GM18909 (cell line): ENCODE measurements at regions not wholly inside any gene's neighbourhood (a gene's known extent, or its start where the extent isn't known, plus 50 kb on each side); places are given as distances from the start of the nearest gene placed in this dataset.
A peak's percentile ranks its signal among the peaks of the same experiment; 100 is the strongest.

Experiments
- ATAC-seq: cut with Tn5 transposase; IDR thresholded peaks from one replicate; pipeline ENCODE4 v1.9.1; 2021; ENCODE audit warnings: mild to moderate bottlenecking; ENCODE audit not compliant: unreplicated experiment, poor library complexity

- ATAC-seq: peak; percentile 36
These were observed 203.1 kb upstream of the PDE1C start for GRCh38 chr7:32273297-32273696.

DNA sequence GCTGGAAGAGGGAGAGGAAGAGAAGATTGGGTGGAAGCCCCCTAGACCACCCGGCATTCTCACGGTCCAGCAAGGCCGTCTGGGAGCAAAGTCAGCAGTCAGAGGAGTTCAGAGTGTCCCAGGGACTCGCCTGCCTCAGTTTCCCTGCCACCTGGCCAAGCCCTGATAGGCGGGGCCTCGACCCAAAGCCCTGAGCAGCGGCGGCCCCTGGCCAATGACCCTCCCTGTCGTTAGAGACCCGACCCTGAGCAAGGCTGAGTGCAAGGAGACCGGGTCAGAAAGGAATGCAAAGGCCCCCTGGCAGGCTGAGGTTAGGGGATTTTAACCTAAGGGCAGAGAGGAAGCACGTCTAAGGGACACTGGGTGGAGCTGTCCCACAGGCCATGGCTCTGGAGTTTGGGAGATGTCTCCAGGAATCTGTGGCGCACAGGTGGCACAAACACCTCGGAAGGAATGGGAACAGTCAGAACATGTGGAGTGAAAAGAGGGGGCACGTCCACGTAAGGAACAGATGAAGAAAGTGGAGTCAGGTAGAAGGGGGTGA lies 196.8 kb upstream of the PDE1C start:
- no peak for ATAC-seq

GRCh38 chr7:32264702-32265284 lies 194.6 kb upstream of the PDE1C start:
- ATAC-seq: no peak

DNA sequence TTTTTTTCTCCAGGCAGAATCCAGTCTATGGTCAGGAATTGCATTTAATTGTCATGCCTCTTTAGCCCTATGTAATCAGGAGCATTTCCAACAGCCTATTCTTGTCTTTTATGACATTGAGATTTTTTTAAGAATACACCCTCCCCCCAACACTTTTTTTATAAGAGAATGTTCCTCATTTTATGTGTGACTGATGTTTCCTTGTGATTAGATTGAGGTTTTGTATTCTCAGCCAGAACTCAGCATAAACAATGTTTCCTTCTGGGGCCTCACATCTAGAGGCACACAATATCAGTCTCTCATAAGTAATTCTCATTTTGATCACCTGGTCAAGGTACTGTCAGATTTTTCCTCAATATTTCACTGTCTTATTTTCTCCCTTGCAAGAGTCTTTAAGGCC lies 193.4 kb upstream of the PDE1C start:
- ATAC-seq: no peak

DNA sequence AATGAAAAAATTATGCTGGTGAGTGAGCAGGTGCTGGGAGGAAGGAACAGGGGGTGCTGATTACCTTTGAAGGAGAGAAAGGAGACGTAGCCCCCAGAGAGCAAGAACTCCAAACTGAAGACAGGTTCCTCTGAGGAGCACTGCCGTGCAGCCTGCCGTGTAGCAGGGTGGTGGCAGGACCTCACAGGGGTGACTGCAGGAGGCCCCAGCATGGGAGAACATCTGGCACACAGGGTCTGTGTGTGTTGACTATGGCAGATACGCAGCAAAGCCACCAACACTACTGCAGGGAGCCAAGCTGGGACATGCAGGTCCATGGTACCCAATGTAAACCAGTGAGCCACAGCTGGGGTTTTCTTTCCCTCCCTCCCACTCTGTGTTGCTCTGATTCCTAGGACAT lies 192.1 kb upstream of the PDE1C start:
- ATAC-seq: no peak

DNA sequence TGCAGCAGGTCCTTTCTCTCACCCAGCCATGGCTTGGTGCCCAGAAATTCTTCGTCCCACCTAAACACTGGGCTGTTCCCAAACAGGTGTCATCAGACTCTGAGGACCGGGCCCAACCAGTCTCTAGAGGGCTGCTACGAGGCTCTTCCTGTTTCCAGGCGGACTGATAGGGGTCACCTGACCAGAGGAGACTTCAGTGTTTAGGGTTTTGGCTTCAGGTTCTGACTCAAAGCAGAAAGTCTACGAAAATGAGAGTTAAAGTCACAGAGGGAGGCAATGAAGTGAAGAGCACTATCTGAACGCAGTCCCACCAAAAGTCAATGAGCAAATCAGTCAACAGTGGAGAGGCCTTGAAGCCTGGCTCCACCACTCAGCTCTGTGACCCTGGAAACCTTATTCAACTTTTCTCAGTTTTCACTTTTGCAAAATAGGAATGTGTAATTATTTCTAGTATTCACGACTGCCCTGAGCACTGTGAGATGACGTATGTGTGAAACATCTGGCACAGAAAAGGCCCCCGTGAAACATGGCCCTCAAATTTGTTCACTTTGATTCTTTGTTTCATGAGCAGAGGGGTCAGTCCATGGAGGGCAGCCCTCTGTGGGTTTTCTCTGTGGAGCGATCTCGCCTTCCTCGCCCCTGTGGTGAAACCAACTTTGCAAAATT lies 189.9 kb upstream of the PDE1C start:
- peak; percentile 97 for ATAC-seq

- ATAC-seq: no peak
These were observed 188.1 kb upstream of the PDE1C start for GRCh38 chr7:32258265-32258664.

DNA sequence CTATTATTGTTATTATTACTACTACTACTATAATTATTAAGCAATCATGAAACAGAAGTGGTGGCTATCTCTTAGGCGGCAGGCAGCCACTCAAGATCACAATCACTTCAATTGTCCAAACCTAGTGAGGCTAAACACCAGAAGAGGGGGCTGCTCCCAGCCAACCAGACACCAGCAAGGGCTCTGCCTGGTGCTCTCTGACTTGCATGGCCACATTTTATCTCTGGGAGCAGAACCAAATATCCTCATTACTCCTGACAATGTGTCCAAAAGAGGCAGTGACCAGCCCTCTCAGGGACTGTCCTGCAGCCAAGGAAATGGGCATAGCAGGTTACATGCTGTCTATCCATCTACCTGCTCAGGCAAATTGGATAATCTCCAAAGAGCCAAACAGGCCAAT lies 187.4 kb upstream of the PDE1C start:
- ATAC-seq: no peak

DNA sequence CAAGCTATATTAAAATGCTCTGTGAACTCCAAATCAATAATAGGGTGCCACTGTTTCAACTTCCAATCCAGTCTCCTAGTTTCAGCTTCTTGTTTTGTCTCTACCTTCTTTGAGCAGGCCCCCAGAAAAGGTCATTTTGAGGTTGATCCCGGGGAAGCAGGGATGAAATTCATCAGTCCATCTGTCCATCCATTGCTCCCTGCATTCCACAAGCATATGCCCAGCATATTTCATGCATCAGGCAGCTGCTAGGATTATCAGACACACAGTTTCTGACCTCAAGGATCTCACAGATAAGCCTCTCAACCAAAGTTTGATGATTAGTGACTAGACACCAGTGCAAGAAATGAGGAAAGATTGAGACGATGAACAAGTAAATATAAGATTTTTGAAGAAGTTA lies 186.6 kb upstream of the PDE1C start:
- no peak for ATAC-seq

- no peak for ATAC-seq
These were observed 186.2 kb upstream of the PDE1C start for GRCh38 chr7:32256376-32256775.

GRCh38 chr7:32255036-32255435 lies 184.8 kb upstream of the PDE1C start:
- no peak for ATAC-seq

DNA sequence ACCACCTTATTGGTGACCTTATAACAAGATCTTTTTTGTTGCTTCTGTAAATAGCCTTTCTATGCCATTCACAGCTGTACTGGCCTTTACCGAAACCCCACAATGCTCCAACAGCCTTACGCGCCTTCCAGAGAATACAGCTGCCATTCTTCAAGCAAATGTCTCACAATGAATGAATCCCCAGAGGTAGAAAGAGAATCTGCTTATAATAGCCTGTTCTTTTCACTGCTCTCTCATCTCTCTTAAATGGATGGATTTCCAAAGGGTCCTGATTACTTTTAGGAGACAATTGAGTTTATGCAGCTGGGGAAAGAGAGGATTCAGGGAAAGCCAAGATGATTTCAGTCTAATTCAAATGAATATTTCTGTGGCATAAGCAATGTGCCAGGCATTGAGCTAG lies 183.1 kb upstream of the PDE1C start:
- no peak for ATAC-seq

GRCh38 chr7:32251659-32252058 lies 181.5 kb upstream of the PDE1C start:
- ATAC-seq: no peak

DNA sequence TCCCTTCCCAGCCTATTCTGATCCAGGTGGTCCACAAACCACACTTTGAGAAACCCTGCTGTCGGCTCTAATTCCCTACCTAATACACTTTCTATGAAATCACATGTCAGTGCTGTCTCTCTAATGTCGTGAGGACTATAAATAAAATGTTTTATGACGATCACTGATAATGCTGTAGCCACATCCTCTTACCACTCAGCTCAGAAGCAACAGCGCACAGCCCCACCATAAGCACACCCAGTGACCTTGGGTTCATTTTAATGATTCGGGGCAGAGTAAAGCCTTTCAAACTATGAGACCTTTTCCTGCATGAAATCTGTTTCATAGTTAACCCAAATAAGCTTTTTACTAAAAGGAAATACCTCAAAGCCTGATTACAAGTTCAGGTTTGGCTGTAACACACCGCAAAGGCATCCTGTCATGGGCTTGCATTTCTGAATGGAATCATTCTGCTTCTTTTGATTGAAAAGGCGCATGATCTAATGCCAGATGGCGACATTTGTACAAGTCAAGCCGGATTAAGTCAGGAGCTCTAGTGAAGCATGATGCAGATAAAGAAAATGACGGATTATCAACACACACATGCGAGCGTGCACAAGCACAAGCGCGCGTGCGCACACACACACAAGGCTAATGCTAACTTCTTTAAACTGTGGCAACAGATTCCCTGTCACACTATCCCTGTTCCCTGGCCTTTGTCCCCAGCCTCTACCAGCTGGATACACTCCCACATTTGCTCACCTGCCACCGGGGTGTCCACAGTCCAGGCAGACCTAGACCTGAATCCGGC lies 180.5 kb upstream of the PDE1C start:
- ATAC-seq: no peak

DNA sequence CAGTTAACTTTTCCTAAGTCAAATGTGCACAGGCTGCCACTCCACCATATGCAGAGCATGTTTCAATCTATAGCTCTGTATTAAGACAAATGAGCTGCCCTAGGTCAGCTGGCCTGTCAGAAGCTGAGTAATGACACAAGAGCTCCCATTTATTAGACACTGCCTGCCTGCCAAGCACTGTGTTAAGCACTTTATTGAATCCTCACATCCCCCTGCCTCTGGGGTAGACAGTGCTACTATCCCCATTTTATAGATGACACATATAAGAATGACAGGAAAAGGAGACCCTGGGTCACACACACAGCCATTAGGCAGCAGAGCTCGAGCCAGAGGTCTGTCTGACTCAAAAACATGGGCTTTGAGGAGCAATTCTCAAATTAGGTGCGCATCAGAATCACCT lies 179.8 kb upstream of the PDE1C start:
- no peak for ATAC-seq

DNA sequence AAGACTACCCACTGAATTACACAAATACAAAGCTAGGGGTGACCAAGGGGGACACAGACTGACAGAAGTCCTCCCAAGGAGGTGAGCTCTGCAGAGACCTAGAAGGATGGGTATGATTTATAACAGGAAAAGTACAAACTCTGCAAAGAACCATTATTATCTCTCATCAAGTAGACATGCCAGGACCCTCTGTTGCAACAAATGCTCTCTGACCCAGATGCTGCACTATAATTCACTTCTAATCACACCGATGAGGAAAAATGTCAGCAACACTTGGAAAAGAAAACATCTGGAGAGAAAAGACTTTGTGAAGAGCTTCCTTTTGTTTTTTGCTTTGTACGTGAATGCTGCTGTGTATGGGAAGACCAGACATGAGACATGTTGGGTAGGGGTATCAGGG lies 178.3 kb upstream of the PDE1C start:
- no peak for ATAC-seq

DNA sequence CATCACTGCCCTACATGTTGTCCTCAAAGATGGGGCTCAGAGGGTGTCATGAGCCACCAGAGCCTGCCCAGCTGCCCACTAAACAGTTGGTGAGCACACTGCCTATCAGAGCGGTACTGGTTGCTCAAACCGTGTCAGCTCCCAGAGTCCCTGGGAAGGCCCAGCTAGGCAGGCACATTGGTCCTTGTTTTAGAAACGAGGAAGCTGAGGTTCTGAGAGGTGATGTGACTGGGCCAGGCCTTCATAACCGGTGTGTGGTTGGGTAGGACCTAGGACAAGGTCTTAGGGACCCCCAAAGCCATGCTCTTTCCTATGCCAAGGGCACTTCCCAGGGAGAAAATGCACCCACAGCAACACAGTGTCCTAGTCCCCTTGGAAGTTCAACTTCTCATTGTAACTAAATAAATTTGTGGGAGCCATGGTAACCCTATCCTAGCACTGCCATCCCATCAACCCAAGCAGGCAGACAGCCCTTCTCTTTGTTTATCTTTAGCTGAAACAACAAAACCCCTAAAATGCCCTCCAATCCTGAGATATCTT lies 174.7 kb upstream of the PDE1C start:
- ATAC-seq: no peak

- no peak for ATAC-seq
These were observed 173.6 kb upstream of the PDE1C start for GRCh38 chr7:32243687-32244290.

- no peak for ATAC-seq
These were observed 172.2 kb upstream of the PDE1C start for GRCh38 chr7:32242436-32242835.

GRCh38 chr7:32241636-32242035 lies 171.4 kb upstream of the PDE1C start:
- no peak for ATAC-seq

GRCh38 chr7:32239764-32240163 lies 169.6 kb upstream of the PDE1C start:
- no peak for ATAC-seq
